Spleen (tissue), 7 donors: ENCODE measurements at regions not wholly inside any gene's neighbourhood (a gene's known extent, or its start where the extent isn't known, plus 50 kb on each side); places are given as distances from the start of the nearest gene placed in this dataset.

Source experiments
- POLR2A ChIP-seq, 3 donors: fragments of 450-650 bp; IDR thresholded peaks; one replicate each; pipeline ENCODE4 v1.5.1; 2017; ENCODE audit warnings: antibody characterized with exemption in 3 of 3, mild to moderate bottlenecking in 1 of 3
- TF ChIP-seq, protein P1 (sequence below), 11 experiments: fragments of 200-600 bp in 7 of 11; fragments of 450-650 bp in 4 of 11; sonication (generic) in 4 of 11; IDR thresholded peaks in 8 of 11; conservative IDR thresholded peaks in 3 of 11; 1 replicate in 7 of 11; 2 replicates in 4 of 11; pipeline versions ENCODE4 v1.4.0 to v1.8.0; 2016 to 2021; ENCODE audit warnings: antibody characterized with exemption in 11 of 11, inconsistent platforms in 4 of 11, mild to moderate bottlenecking in 1 of 11
- donor health status: DM: no; HTN: no; CAD: no; lungs with moderate emphysema.
- donor health status: DM: no; HTN: no; CAD: no.
- donor health status: DM: no; HTN: no; CAD: no.

DNA sequence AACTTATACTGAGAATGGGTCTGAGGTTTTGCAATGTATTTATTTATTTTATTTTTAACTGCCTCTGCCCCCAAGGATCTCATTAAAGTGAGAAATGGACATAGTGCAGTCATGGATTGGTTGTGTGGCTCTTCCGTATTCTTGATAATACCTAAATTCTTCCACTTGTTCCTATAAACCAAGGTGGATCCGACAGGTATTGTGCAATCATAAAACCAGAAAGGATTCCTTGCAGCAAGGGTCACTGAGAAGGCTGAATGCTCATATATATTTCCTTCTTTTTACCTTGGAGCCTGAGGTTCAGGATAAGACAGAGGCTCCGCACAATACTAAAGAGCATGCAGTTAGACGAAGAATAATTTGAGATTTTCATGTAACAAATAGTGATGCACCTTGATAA is 826.0 kb upstream of the SOX11 start:
- TF ChIP-seq, protein P1, sequence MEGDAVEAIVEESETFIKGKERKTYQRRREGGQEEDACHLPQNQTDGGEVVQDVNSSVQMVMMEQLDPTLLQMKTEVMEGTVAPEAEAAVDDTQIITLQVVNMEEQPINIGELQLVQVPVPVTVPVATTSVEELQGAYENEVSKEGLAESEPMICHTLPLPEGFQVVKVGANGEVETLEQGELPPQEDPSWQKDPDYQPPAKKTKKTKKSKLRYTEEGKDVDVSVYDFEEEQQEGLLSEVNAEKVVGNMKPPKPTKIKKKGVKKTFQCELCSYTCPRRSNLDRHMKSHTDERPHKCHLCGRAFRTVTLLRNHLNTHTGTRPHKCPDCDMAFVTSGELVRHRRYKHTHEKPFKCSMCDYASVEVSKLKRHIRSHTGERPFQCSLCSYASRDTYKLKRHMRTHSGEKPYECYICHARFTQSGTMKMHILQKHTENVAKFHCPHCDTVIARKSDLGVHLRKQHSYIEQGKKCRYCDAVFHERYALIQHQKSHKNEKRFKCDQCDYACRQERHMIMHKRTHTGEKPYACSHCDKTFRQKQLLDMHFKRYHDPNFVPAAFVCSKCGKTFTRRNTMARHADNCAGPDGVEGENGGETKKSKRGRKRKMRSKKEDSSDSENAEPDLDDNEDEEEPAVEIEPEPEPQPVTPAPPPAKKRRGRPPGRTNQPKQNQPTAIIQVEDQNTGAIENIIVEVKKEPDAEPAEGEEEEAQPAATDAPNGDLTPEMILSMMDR (IDR thresholded peaks at IDR 0.05 in 8 of 11, conservative IDR thresholded peaks at IDR 0.05 in 3 of 11): no peak
- TF ChIP-seq POLR2A (IDR thresholded peaks at IDR 0.05): no peak
